ENCODE measurements at regions not wholly inside any gene's neighbourhood (a gene's known extent, or its start where the extent isn't known, plus 50 kb on each side); places are given as distances from the start of the nearest gene placed in this dataset.
A peak's percentile ranks its signal among the peaks of the same experiment; 100 is the strongest.

- DNase-seq: no peak
- ChIA-PET POLR2A (interaction anchor here (1.0 kb wide), 1 partner anchor 195 kb away, joined by 5 read pairs; the partner anchor contains the start of gene CITED2), CTCF (no interaction called here)
- Histone ChIP-seq H3K9me3 (no peaks in the 10 kb centered on the region), H3K4me3 (ENCODE audit: low read depth, low read length) (no peak overlapping the region), H3K36me3 (ENCODE audit: control insufficient read depth, insufficient read depth, low read length) (no peaks in the 10 kb centered on the region), H3K4me1 (peaks cover 23% of the 10 kb centered on the region), H3K27me3 (replicated peaks; ENCODE audit: control insufficient read depth, insufficient read depth, low read length) (no peaks in the 10 kb centered on the region)
- intact Hi-C loops (cut with micrococcal nuclease; ENCODE audit: unreplicated experiment): no loop called here
- no TSS peak for BruUV-seq (replicated peaks)
- Mint-ChIP-seq H3K36me3 (ENCODE audit: insufficient read depth, unreplicated experiment) (no peaks in the 10 kb centered on the region), H3K4me3 (ENCODE audit: unreplicated experiment) (no peak overlapping the region), H3K27ac (ENCODE audit: unreplicated experiment) (peak overlapping the region; percentile 55), H3K9me3 (ENCODE audit: unreplicated experiment) (peaks cover 6% of the 10 kb centered on the region), H3K27me3 (ENCODE audit: insufficient read depth, unreplicated experiment) (no peaks in the 10 kb centered on the region), H3K4me1 (ENCODE audit: low read depth, unreplicated experiment) (peaks cover 22% of the 10 kb centered on the region)
- TF ChIP-seq, protein P1, sequence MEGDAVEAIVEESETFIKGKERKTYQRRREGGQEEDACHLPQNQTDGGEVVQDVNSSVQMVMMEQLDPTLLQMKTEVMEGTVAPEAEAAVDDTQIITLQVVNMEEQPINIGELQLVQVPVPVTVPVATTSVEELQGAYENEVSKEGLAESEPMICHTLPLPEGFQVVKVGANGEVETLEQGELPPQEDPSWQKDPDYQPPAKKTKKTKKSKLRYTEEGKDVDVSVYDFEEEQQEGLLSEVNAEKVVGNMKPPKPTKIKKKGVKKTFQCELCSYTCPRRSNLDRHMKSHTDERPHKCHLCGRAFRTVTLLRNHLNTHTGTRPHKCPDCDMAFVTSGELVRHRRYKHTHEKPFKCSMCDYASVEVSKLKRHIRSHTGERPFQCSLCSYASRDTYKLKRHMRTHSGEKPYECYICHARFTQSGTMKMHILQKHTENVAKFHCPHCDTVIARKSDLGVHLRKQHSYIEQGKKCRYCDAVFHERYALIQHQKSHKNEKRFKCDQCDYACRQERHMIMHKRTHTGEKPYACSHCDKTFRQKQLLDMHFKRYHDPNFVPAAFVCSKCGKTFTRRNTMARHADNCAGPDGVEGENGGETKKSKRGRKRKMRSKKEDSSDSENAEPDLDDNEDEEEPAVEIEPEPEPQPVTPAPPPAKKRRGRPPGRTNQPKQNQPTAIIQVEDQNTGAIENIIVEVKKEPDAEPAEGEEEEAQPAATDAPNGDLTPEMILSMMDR (IDR thresholded peaks at IDR 0.05; ENCODE audit: insufficient read depth in 1 of 2, low read depth in 1 of 2, low read length in 1 of 2, severe bottlenecking in 1 of 2, unreplicated experiment in 1 of 2): no peak
Observed at GRCh38 chr6:139568956-139569538, 194.6 kb upstream of the CITED2 start.

DNA sequence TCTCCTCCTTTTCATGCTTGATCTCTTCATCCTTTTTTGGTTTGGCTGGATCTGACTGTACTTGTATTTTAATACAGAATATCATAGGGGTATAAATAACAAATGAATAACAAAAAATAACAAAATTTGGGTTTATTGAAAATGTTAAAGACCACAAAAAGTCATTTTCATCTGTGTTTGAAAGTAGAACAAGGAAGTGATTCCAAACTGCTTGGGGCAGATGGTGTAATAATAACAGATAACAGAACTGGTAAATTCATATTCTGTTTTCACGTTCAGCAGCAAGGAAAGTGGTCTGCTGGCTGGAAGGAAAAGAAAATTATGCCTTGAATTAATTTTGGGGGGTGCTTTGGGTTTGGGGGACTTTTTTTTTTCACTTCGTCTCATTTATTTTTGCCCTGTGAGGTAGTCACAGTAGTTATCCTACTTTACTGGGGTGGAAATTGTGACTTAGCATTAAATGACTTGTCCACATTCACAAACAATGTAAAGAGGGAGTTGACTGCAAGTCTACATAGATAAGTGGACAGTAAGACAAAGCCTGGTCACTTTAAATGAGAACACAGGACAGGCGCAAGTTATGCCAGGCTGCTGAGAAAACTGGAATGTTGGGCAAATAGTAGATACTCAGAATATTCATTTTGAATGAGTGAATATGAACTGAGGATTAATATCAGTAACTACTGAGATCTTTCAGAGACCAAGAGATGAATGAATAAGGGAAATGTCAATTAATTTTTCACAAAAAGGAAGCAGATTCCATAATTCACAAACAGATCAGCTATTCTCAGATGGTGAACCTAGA is 193.9 kb upstream of the CITED2 start:
- TF ChIP-seq, protein P1 (IDR thresholded peaks at IDR 0.05; ENCODE audit: insufficient read depth in 1 of 2, low read depth in 1 of 2, low read length in 1 of 2, severe bottlenecking in 1 of 2, unreplicated experiment in 1 of 2): no peak
- no peaks in the 10 kb centered on the region for H3K9me3 ChIP-seq
- POLR2A ChIA-PET: interaction anchor here (1.0 kb wide), 1 partner anchor 194 kb away, joined by 5 read pairs; the partner anchor contains the start of gene CITED2
- no peaks in the 10 kb centered on the region for H3K27me3 Mint-ChIP-seq (ENCODE audit: insufficient read depth, unreplicated experiment)
- CTCF ChIA-PET: no interaction called here
- BruUV-seq (replicated peaks): no TSS peak
- H3K4me3 ChIP-seq (ENCODE audit: low read depth, low read length): no peak overlapping the region
- H3K9me3 Mint-ChIP-seq (ENCODE audit: unreplicated experiment): no peaks in the 10 kb centered on the region
- H3K36me3 ChIP-seq (ENCODE audit: control insufficient read depth, insufficient read depth, low read length): no peaks in the 10 kb centered on the region
- peaks cover 23% of the 10 kb centered on the region for H3K4me1 ChIP-seq
- no peaks in the 10 kb centered on the region for H3K27me3 ChIP-seq (replicated peaks; ENCODE audit: control insufficient read depth, insufficient read depth, low read length)
- no peak for DNase-seq
- peaks cover 22% of the 10 kb centered on the region for H3K4me1 Mint-ChIP-seq (ENCODE audit: low read depth, unreplicated experiment)
- H3K4me3 Mint-ChIP-seq (ENCODE audit: unreplicated experiment): no peak overlapping the region
- no peaks in the 10 kb centered on the region for H3K36me3 Mint-ChIP-seq (ENCODE audit: insufficient read depth, unreplicated experiment)
- intact Hi-C loops (cut with micrococcal nuclease; ENCODE audit: unreplicated experiment): no loop called here
- H3K27ac Mint-ChIP-seq (ENCODE audit: unreplicated experiment): peak overlapping the region; percentile 55

DNA sequence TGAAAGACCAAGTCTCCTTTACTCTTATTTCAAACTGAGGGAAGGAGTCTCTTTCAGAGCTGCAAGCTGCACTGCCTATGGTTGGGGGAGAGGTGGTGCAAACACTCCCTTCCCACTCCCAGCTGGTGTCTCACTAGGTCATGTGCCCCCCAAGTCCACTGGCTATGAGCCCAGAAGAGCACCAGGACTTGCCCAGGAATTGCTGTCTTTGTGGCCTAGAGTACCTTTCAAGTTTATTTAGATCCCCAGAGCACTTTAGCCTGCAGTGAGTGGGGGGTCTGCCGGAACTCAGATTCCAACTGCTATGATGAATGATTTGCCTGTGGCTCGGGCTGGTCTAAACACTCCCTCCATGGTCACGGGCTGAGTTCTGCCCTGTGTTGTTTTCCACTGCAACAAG is 192.6 kb upstream of the CITED2 start:
- CTCF ChIA-PET: no interaction called here
- DNase-seq: no peak
- Mint-ChIP-seq H3K4me1 (ENCODE audit: low read depth, unreplicated experiment) (peaks cover 22% of the 10 kb centered on the region), H3K36me3 (ENCODE audit: insufficient read depth, unreplicated experiment) (no peaks in the 10 kb centered on the region), H3K4me3 (ENCODE audit: unreplicated experiment) (no peak overlapping the region), H3K27me3 (ENCODE audit: insufficient read depth, unreplicated experiment) (no peaks in the 10 kb centered on the region), H3K27ac (ENCODE audit: unreplicated experiment) (no peak overlapping the region), H3K9me3 (ENCODE audit: unreplicated experiment) (peaks cover 7% of the 10 kb centered on the region)
- no peaks in the 10 kb centered on the region for H3K36me3 ChIP-seq (ENCODE audit: control insufficient read depth, insufficient read depth, low read length)
- BruUV-seq (replicated peaks): no TSS peak
- H3K4me1 ChIP-seq: peaks cover 23% of the 10 kb centered on the region
- POLR2A ChIA-PET: no interaction called here
- no peaks in the 10 kb centered on the region for H3K27me3 ChIP-seq (replicated peaks; ENCODE audit: control insufficient read depth, insufficient read depth, low read length)
- intact Hi-C loops (cut with micrococcal nuclease; ENCODE audit: unreplicated experiment): no loop called here
- no peak overlapping the region for H3K4me3 ChIP-seq (ENCODE audit: low read depth, low read length)
- H3K9me3 ChIP-seq: no peaks in the 10 kb centered on the region
- TF ChIP-seq, protein P1 (IDR thresholded peaks at IDR 0.05; ENCODE audit: insufficient read depth in 1 of 2, low read depth in 1 of 2, low read length in 1 of 2, severe bottlenecking in 1 of 2, unreplicated experiment in 1 of 2): no peak
